ENCODE measurements at regions not wholly inside any gene's neighbourhood (a gene's known extent, or its start where the extent isn't known, plus 50 kb on each side); places are given as distances from the start of the nearest gene placed in this dataset.
A peak's percentile ranks its signal among the peaks of the same experiment; 100 is the strongest.
"Not testable (repeated sequence)": the region's sequence is repeated elsewhere in the genome, so short reads cannot be mapped to it uniquely, and the experiment has no call there.

- no peak for DNase-seq (ENCODE audit: low read depth)
These were observed 1329.1 kb upstream of the SPRY2 start for GRCh38 chr13:81670048-81670447.

GRCh38 chr13:81664872-81665271 lies 1323.9 kb upstream of the SPRY2 start:
- DNase-seq (ENCODE audit: low read depth) = no peak

GRCh38 chr13:81659984-81660383 lies 1319.1 kb upstream of the SPRY2 start:
- no peak for DNase-seq (ENCODE audit: low read depth)

DNA sequence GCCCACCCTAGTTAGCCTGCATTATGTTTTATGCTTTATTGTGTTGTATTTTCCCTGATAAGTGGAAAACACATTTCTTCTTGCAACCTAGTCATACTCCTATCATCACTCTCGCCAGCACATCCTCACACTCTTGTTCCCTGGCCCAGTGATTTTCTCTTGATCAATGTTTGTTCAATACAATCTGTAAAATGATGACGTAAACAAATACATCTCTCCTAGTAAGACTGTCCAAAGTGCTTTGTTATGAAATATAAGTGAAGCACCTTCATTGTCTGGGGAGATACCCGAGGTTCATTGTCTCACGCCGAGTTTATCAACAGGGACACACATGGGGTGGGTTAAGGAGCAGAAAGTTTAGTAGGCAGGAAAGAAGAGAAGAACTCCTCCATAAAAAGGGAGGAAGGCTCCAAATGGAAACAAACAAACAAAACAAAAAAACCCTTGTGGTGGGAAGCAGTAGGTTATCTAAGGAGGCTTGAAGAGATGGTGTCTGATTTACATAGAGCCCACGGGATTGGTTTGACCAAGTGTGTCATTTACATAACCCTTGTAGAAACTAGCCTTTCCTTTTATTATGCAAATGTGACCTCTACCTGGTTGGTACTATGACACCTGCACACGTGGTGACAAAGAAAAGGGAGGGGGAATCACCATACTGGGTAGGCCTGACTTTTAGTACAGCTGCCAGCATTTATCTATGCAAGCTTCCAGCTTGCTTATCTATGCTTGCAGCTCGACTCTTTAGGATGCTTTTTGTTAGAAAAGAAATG lies 1317.9 kb upstream of the SPRY2 start:
- no peak for DNase-seq (ENCODE audit: low read depth)

- DNase-seq (ENCODE audit: low read depth) = no peak
These were observed 1299.2 kb upstream of the SPRY2 start for GRCh38 chr13:81639984-81640582.

- no peak for DNase-seq (ENCODE audit: low read depth)
These were observed 1296.5 kb upstream of the SPRY2 start for GRCh38 chr13:81637457-81637856.

GRCh38 chr13:81636120-81636519 lies 1295.2 kb upstream of the SPRY2 start:
- no peak for DNase-seq (ENCODE audit: low read depth)

GRCh38 chr13:81615031-81615430 lies 1274.1 kb upstream of the SPRY2 start:
- DNase-seq (ENCODE audit: low read depth) = no peak

GRCh38 chr13:81610644-81611043 lies 1269.7 kb upstream of the SPRY2 start:
- no peak for DNase-seq (ENCODE audit: low read depth)

GRCh38 chr13:81609335-81609734 lies 1268.4 kb upstream of the SPRY2 start:
- DNase-seq (ENCODE audit: low read depth) = no peak

- no peak for DNase-seq (ENCODE audit: low read depth)
These were observed 1265.1 kb upstream of the SPRY2 start for GRCh38 chr13:81606074-81606473.

DNA sequence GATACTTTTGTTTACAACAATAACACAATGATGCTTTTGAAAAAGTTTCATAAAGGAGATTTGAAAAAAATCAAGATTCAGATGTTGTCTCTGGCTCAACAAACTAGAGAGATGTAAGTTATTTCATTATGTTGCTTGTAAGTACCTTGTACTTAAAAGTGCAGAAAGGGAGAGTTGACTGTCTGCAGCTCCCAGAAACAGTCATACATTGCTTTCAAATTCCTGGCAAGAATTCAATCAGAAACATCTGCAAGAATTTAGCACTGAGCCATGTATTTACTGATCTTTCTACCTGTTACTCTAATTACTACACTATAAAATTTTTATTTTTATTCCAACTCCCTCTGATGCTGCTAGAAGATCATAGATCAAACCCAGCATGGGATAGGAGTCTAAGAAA lies 1261.3 kb upstream of the SPRY2 start:
- DNase-seq (ENCODE audit: low read depth) = peak; percentile 4

GRCh38 chr13:81597101-81597500 lies 1256.2 kb upstream of the SPRY2 start:
- DNase-seq (ENCODE audit: low read depth) = no peak

DNA sequence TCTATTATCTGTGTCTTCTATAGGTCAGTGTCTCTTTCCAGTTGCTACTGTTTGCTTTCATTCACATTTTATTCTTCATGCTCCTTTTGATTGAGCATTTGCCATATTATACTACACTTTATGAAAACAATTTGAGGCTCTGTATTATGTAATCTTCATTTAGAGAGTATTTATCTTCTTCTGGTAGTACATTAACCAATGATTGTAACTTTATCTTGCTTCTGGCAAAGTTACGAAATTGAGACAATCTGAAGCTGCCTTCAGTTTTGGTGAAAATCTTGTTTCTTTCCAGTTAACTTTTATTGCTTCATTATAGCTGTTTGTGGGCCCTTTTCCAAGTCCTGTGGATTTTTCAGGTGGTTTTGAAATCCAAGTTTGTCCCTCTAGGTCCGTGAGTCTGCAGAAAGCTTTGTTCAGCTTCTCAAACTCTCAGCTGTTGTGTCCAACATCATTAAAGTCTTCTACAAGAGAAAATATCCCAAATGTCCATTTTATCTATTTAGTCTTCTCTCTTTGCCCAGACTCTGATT lies 1255.4 kb upstream of the SPRY2 start:
- DNase-seq (ENCODE audit: low read depth) = no peak

- DNase-seq (ENCODE audit: low read depth) = no peak
These were observed 1250.7 kb upstream of the SPRY2 start for GRCh38 chr13:81591528-81592220.

DNA sequence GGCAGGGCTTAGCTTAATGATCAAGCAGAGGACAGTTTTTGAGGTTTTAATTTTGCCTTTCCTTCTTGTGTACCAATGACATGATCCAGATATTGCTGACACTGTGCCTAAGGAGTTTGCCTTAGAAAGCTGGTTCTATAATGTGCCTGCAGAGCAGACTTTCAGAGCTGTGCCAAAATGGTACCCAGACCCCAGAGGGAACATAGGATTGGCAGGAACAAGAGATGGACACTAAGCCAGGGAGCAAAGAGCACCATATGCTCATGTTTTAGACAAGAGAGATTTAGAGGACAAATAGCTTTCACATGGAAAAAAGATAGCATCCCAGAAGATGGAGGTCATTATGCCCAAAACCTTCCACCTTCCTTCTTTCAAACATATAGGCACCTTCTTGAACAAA lies 1241.5 kb upstream of the SPRY2 start:
- no peak for DNase-seq (ENCODE audit: low read depth)

GRCh38 chr13:81577601-81578195 lies 1236.8 kb upstream of the SPRY2 start:
- no peak for DNase-seq (ENCODE audit: low read depth)

DNA sequence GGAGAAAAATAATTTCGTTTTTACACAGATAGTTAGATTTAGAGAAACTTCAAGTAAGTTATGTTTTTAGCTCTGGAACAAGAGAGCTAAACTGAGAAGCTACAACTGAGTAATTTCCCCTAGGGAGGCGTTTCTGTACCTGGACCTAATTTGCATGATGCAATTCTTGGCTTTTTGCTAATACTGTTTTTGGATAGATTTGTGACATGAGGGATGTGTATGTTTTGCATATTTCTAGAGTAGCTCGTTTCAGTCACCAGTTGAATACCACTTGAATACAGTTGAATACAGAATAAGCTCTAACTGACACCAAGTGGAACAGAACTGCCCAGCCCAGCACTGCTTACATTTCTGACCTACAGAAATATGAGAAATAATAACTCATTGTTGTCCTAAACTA lies 1227.9 kb upstream of the SPRY2 start:
- DNase-seq (ENCODE audit: low read depth) = no peak

DNA sequence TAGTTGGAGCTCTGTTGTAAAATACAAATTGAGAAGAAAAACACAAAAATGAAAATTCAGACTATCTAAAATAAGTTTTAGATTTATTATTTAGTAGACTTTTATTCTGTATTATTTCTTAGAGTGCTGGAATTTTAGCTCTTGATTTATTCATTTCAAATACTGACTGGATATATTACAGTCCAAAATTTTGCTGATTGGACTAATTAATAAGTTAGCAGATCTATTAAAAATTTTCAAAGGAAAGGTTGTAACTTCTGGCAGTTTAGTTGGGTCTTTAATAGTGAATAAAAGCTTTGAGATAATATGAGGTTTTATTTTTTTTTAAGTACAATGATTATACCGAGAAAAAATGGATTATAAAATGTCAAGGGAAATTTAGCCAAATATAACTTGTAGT lies 1224.9 kb upstream of the SPRY2 start:
- no peak for DNase-seq (ENCODE audit: low read depth)

DNA sequence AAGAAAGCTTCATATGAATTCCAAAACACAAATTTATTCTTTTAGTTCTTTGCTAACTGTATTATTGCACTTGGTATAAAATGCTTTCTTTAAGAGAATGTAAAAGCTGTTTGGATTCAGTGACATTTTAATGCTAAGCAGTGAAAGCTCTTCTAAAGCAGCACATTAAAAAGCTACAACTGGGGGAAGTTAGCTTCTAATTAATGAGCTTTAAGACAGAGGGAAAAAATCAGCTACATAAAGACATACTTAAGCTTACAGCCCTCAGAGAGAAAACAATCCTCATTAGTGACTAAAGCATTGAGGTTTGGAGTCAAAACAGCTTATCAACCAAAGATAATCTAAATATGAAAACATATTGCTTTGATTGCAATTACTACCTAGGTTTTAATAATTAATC lies 1222.2 kb upstream of the SPRY2 start:
- DNase-seq (ENCODE audit: low read depth) = no peak

DNA sequence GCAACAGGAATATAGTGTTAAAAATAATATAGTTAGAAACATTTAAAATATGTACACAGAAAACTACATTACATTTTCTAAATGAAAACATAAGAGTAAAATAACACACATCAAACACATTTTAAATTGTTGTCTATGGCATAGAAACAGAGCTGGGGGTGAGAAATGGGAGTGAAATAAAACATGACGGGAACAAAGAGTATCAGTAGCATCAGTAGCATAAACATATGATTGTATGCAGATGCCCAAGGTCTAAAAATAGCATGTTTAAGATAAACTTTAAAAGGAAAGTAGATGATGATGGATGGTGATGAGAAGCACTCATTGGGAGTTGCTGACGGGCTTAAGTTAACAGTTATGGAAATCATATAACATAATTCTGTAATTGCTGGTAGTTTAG lies 1221.7 kb upstream of the SPRY2 start:
- no peak for DNase-seq (ENCODE audit: low read depth)

- DNase-seq (ENCODE audit: low read depth) = no peak
These were observed 1210.1 kb upstream of the SPRY2 start for GRCh38 chr13:81551036-81551435.

GRCh38 chr13:81546294-81546693 lies 1205.4 kb upstream of the SPRY2 start:
- not testable (repeated sequence) for DNase-seq (ENCODE audit: low read depth)

Measured in fibroblast of gingiva (primary cell).